Omental fat pad (tissue), 3 donors: ENCODE measurements at regions not wholly inside any gene's neighbourhood (a gene's known extent, or its start where the extent isn't known, plus 50 kb on each side); places are given as distances from the start of the nearest gene placed in this dataset.
A peak's percentile ranks its signal among the peaks of the same experiment; 100 is the strongest.

Experiments
- ATAC-seq: fragments of 150-250 bp; one replicate; pipeline ENCODE4 v1.9.1; 2016; ENCODE audit warnings: mild to moderate bottlenecking, moderate library complexity; ENCODE audit not compliant: low FRiP score
- DNase-seq: peaks from one replicate; pipeline ENCODE4 v3.0.0-alpha.2; 2019; ENCODE audit warnings: low spot score
- TF ChIP-seq, protein P1 (sequence below), 3 donors: fragments of 450-650 bp; IDR thresholded peaks; one replicate each; pipeline ENCODE4 v1.5.1; 2016 to 2017; ENCODE audit warnings: antibody characterized with exemption in 3 of 3, mild to moderate bottlenecking in 3 of 3, moderate library complexity in 2 of 3

GRCh38 chr2:152825834-152826233 is 107.4 kb downstream of the ARL6IP6 start:
- TF ChIP-seq, protein P1, sequence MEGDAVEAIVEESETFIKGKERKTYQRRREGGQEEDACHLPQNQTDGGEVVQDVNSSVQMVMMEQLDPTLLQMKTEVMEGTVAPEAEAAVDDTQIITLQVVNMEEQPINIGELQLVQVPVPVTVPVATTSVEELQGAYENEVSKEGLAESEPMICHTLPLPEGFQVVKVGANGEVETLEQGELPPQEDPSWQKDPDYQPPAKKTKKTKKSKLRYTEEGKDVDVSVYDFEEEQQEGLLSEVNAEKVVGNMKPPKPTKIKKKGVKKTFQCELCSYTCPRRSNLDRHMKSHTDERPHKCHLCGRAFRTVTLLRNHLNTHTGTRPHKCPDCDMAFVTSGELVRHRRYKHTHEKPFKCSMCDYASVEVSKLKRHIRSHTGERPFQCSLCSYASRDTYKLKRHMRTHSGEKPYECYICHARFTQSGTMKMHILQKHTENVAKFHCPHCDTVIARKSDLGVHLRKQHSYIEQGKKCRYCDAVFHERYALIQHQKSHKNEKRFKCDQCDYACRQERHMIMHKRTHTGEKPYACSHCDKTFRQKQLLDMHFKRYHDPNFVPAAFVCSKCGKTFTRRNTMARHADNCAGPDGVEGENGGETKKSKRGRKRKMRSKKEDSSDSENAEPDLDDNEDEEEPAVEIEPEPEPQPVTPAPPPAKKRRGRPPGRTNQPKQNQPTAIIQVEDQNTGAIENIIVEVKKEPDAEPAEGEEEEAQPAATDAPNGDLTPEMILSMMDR (IDR thresholded peaks at IDR 0.05): no peak
- peak; percentile 80 for ATAC-seq
- no peak for DNase-seq

GRCh38 chr2:152823905-152824304 is 105.5 kb downstream of the ARL6IP6 start:
- DNase-seq (no peak), ATAC-seq (no peak)
- TF ChIP-seq, protein P1 (IDR thresholded peaks at IDR 0.05): no peak

DNA sequence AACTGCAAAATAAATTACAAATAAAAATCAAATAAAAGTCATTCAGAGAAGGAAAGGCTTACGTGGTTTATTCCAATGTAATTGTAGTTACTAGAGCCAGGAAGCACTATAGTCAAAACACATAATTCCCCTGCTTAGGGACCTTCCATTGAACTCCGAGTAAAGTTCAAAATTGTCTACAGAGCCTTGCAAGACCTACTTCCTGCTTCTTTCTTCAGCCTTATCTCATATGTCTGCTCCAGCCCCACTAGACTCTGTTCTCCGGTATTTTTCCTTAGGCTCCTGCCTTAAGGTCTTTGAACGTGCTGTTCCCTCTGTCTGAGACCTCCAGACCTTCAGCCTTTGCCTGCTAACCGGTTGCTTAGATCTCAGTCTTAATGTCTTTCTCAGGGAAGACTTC is 104.3 kb downstream of the ARL6IP6 start:
- ATAC-seq: no peak
- DNase-seq: no peak
- TF ChIP-seq, protein P1 (IDR thresholded peaks at IDR 0.05): no peak

GRCh38 chr2:152820048-152820447 is 101.6 kb downstream of the ARL6IP6 start:
- TF ChIP-seq, protein P1 (IDR thresholded peaks at IDR 0.05): no peak
- no peak for ATAC-seq

DNA sequence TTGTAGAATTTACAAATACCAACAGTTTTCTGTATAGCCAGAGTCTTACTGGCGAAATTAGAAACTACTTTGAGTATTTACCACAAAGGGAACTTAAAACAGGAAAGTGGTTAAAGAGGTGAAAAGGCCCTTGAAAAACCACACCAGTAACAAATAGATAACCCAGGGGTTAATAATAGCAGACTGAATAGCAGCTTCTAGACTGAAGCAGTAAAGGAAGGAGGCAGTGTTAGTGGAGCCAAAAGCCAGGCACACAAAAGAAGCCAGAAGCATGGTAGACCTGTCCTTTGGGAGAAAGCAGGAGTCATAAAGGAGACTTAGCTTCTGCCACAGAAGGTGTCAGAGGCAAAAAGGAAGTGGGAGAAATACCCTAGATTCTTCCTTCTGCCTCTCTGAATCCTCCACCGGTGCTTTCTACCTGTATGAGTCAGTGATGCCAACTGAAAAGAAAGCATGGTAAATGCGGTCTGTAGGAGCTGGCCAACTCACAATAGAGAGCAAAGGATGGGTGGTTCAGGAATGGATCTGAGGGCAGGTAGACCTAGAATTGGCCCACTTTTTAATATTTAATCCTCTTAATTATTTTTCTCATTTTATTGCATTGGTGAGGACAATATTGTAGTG is 97.3 kb downstream of the ARL6IP6 start:
- ATAC-seq (no peak), DNase-seq (no peak)
- TF ChIP-seq, protein P1 (IDR thresholded peaks at IDR 0.05): no peak

More at GRCh38 chr2:152820048-152820447, 101.6 kb downstream of the ARL6IP6 start:
- no peak for DNase-seq

GRCh38 chr2:152814475-152815030 is 96.1 kb downstream of the ARL6IP6 start:
- TF ChIP-seq, protein P1 (IDR thresholded peaks at IDR 0.05): no peak
- DNase-seq (no peak), ATAC-seq (no peak)

- DNase-seq: no peak
- TF ChIP-seq, protein P1 (IDR thresholded peaks at IDR 0.05): no peak
Measured at GRCh38 chr2:152813351-152813750, 94.9 kb downstream of the ARL6IP6 start.

More at GRCh38 chr2:152813351-152813750, 94.9 kb downstream of the ARL6IP6 start:
- ATAC-seq: no peak
